Thyroid gland (tissue), 4 donors: ENCODE measurements at regions not wholly inside any gene's neighbourhood (a gene's known extent, or its start where the extent isn't known, plus 50 kb on each side); places are given as distances from the start of the nearest gene placed in this dataset.

Source experiments
- CTCF ChIP-seq, 6 experiments: fragments of 200-600 bp in 3 of 6; fragments of 450-650 bp in 3 of 6; sonication (generic) in 3 of 6; IDR thresholded peaks; one replicate each; pipeline ENCODE4 v1.5.1; 2016 to 2019; ENCODE audit warnings: antibody characterized with exemption in 6 of 6, mild to moderate bottlenecking in 2 of 6, inconsistent platforms in 1 of 6, moderate library complexity in 1 of 6
- POLR2A ChIP-seq, 2 donors: fragments of 450-650 bp; IDR thresholded peaks; one replicate each; pipeline ENCODE4 v1.6.1; 2017; ENCODE audit warnings: antibody characterized with exemption in 2 of 2, mild to moderate bottlenecking in 2 of 2, moderate library complexity in 1 of 2

GRCh38 chr12:41992022-41992421, 152.7 kb downstream of the GXYLT1 start:
- TF ChIP-seq CTCF (IDR thresholded peaks at IDR 0.05) (no peak), POLR2A (IDR thresholded peaks at IDR 0.05) (no peak)
